NT2/D1 (cell line): ENCODE measurements at regions not wholly inside any gene's neighbourhood (a gene's known extent, or its start where the extent isn't known, plus 50 kb on each side); places are given as distances from the start of the nearest gene placed in this dataset.

Experiments used
- SUZ12 ChIP-seq: IDR thresholded peaks from 2 replicates; pipeline ENCODE4 v1.6.1; 2011; ENCODE audit not compliant: insufficient read length, insufficient read depth; ENCODE audit errors: extremely low read depth
- YY1 ChIP-seq: IDR thresholded peaks from 2 replicates; pipeline ENCODE4 v1.6.1; 2011; ENCODE audit not compliant: insufficient read length, insufficient read depth
- ZNF274 ChIP-seq: IDR thresholded peaks from 2 replicates; pipeline ENCODE4 v1.6.1; 2011; ENCODE audit warnings: mild to moderate bottlenecking, low read depth, low read length

DNA sequence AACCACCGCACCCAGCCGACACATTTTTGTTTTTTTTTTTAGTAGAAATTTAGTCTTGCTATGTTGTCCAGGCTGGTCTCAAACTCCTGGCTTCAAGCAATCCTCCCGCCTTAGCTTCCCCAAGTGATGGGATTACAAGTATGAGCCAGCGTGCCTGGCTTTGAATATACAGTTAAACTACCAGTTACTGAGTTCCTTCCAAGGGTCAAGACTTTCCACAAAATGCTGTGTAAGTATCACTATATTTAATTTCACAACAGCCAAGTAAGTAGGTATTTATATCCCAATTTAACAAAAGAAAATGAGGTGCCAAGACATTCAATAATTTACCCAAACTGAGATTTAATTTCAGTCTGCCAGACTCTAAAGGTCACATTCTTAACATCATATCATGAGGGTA, 181.3 kb upstream of the TMC3 start:
- no peak for TF ChIP-seq YY1
- no peak for TF ChIP-seq ZNF274
- TF ChIP-seq SUZ12 = no peak
